Esophagus squamous epithelium (tissue), 4 donors: ENCODE measurements at regions not wholly inside any gene's neighbourhood (a gene's known extent, or its start where the extent isn't known, plus 50 kb on each side); places are given as distances from the start of the nearest gene placed in this dataset.

Experiments used
- CTCF ChIP-seq, 6 experiments: fragments of 450-650 bp in 4 of 6; fragments of 200-600 bp in 2 of 6; sonication (generic) in 2 of 6; IDR thresholded peaks; one replicate each; pipeline ENCODE4 v1.5.1; 2016 to 2019; ENCODE audit warnings: antibody characterized with exemption in 6 of 6, mild to moderate bottlenecking in 4 of 6, moderate library complexity in 4 of 6
- POLR2A ChIP-seq, 4 donors: fragments of 450-650 bp; IDR thresholded peaks; one replicate each; pipeline ENCODE4 v1.6.1; 2017; ENCODE audit warnings: antibody characterized with exemption in 4 of 4, mild to moderate bottlenecking in 4 of 4, moderate library complexity in 3 of 4

GRCh38 chr5:58121391-58121790, 338.5 kb downstream of the PLK2 start:
- no peak for TF ChIP-seq POLR2A (IDR thresholded peaks at IDR 0.05)
- TF ChIP-seq CTCF (IDR thresholded peaks at IDR 0.05), result no peak
